COR-L47 (cell line): ENCODE measurements at regions not wholly inside any gene's neighbourhood (a gene's known extent, or its start where the extent isn't known, plus 50 kb on each side); places are given as distances from the start of the nearest gene placed in this dataset.
"Not testable (repeated sequence)": the region's sequence is repeated elsewhere in the genome, so short reads cannot be mapped to it uniquely, and the experiment has no call there.

Experiments used
- DNase-seq: peaks from one replicate; lab custom pipeline; 2025; lab: John Stamatoyannopoulos, UW

GRCh38 chr2:129201696-129202095 is 777.8 kb upstream of the RAB6C start:
- DNase-seq = no peak

GRCh38 chr2:129203331-129203730 is 776.1 kb upstream of the RAB6C start:
- DNase-seq = no peak

GRCh38 chr2:129204581-129204980 is 774.9 kb upstream of the RAB6C start:
- not testable (repeated sequence) for DNase-seq

GRCh38 chr2:129205176-129205575 is 774.3 kb upstream of the RAB6C start:
- DNase-seq = no peak

GRCh38 chr2:129205766-129206165 is 773.7 kb upstream of the RAB6C start:
- no peak for DNase-seq

GRCh38 chr2:129212299-129212958 is 767.0 kb upstream of the RAB6C start:
- DNase-seq = no peak

- no peak for DNase-seq
Observed at GRCh38 chr2:129224022-129224421, 755.4 kb upstream of the RAB6C start.

- DNase-seq = no peak
Observed at GRCh38 chr2:129224486-129224885, 755.0 kb upstream of the RAB6C start.

- DNase-seq = no peak
Observed at GRCh38 chr2:129229196-129229595, 750.3 kb upstream of the RAB6C start.

GRCh38 chr2:129229830-129230441 is 749.5 kb upstream of the RAB6C start:
- DNase-seq = no peak

- no peak for DNase-seq
Observed at GRCh38 chr2:129231924-129232323, 747.5 kb upstream of the RAB6C start.

GRCh38 chr2:129233166-129233565 is 746.3 kb upstream of the RAB6C start:
- DNase-seq = no peak

GRCh38 chr2:129233751-129234406 is 745.6 kb upstream of the RAB6C start:
- DNase-seq = peak; percentile 3

- no peak for DNase-seq
Observed at GRCh38 chr2:129236601-129237000, 742.9 kb upstream of the RAB6C start.

- DNase-seq = no peak
Observed at GRCh38 chr2:129237966-129238725, 741.3 kb upstream of the RAB6C start.

GRCh38 chr2:129239141-129239540 is 740.3 kb upstream of the RAB6C start:
- no peak for DNase-seq

GRCh38 chr2:129240061-129240460 is 739.4 kb upstream of the RAB6C start:
- DNase-seq = no peak

GRCh38 chr2:129242269-129242668 is 737.2 kb upstream of the RAB6C start:
- DNase-seq = no peak

GRCh38 chr2:129247751-129248150 is 731.7 kb upstream of the RAB6C start:
- no peak for DNase-seq

- DNase-seq = no peak
Observed at GRCh38 chr2:129248198-129248597, 731.3 kb upstream of the RAB6C start.

- no peak for DNase-seq
Observed at GRCh38 chr2:129252781-129253460, 726.5 kb upstream of the RAB6C start.

GRCh38 chr2:129253461-129253812 is 726.0 kb upstream of the RAB6C start:
- peak; percentile 1 for DNase-seq
